ENCODE measurements at regions not wholly inside any gene's neighbourhood (a gene's known extent, or its start where the extent isn't known, plus 50 kb on each side); places are given as distances from the start of the nearest gene placed in this dataset.

- TF ChIP-seq CTCF (IDR thresholded peaks at IDR 0.05; ENCODE audit: low read depth, low read length), result no peak
- TF ChIP-seq POLR2A (IDR thresholded peaks at IDR 0.05; ENCODE audit: extremely low read depth, insufficient read length), result no peak
Observed at GRCh38 chr18:39843546-39843945, 2111.5 kb upstream of the PIK3C3 start.
